ENCODE measurements at regions not wholly inside any gene's neighbourhood (a gene's known extent, or its start where the extent isn't known, plus 50 kb on each side); places are given as distances from the start of the nearest gene placed in this dataset.

GRCh38 chr4:140211693-140212092 is 57.7 kb upstream of the MAML3 start:
- no peak for DNase-seq

- DNase-seq, result no peak
These were observed 57.2 kb upstream of the MAML3 start for GRCh38 chr4:140211161-140211560.

GRCh38 chr4:140208921-140209320 is 54.9 kb upstream of the MAML3 start:
- no peak for DNase-seq
